ENCODE measurements at regions not wholly inside any gene's neighbourhood (a gene's known extent, or its start where the extent isn't known, plus 50 kb on each side); places are given as distances from the start of the nearest gene placed in this dataset.

GRCh38 chr4:27684610-27685011 is 824.0 kb downstream of the STIM2 start:
- TF ChIP-seq CTCF (IDR thresholded peaks at IDR 0.05) (peak; percentile 75), POLR2AphosphoS5 (IDR thresholded peaks at IDR 0.05; ENCODE audit: low read depth, low read length) (no peak), REST (IDR thresholded peaks at IDR 0.05; ENCODE audit: low read depth, low read length) (no peak), TEAD4 (IDR thresholded peaks at IDR 0.05; ENCODE audit: borderline replicate concordance, insufficient read depth) (no peak), RCOR1 (IDR thresholded peaks at IDR 0.05; ENCODE audit: low read length) (no peak), EZH2phosphoT487 (IDR thresholded peaks at IDR 0.05; ENCODE audit: borderline replicate concordance, low read depth) (no peak), MAX (IDR thresholded peaks at IDR 0.05; ENCODE audit: low read depth) (no peak), MXI1 (IDR thresholded peaks at IDR 0.05; ENCODE audit: low read depth, low read length) (no peak), GABPA (IDR thresholded peaks at IDR 0.05; ENCODE audit: low read depth) (no peak), ZBTB33 (IDR thresholded peaks at IDR 0.05; ENCODE audit: borderline replicate concordance, low read depth) (no peak)
- TF ChIP-seq, protein P1, sequence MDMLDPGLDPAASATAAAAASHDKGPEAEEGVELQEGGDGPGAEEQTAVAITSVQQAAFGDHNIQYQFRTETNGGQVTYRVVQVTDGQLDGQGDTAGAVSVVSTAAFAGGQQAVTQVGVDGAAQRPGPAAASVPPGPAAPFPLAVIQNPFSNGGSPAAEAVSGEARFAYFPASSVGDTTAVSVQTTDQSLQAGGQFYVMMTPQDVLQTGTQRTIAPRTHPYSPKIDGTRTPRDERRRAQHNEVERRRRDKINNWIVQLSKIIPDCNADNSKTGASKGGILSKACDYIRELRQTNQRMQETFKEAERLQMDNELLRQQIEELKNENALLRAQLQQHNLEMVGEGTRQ (IDR thresholded peaks at IDR 0.05; ENCODE audit: borderline replicate concordance, low read depth, low read length) = no peak

All from SK-N-SH (cell line).